T-helper 1 cell treated with Interleukin-12 subunit alpha and Interleukin-12 subunit beta and Interleukin-4 antibody, amounts not matched to agents 30 μg/mL and 1 μg/mL, for 36 hours (primary cell): ENCODE measurements at regions not wholly inside any gene's neighbourhood (a gene's known extent, or its start where the extent isn't known, plus 50 kb on each side); places are given as distances from the start of the nearest gene placed in this dataset.
"Not testable (repeated sequence)": the region's sequence is repeated elsewhere in the genome, so short reads cannot be mapped to it uniquely, and the experiment has no call there.

ENCODE experiments used
- H3K27ac Mint-ChIP-seq: one replicate; pipeline ENCODE4 v1.8.0; 2021; ENCODE audit warnings: mild to moderate bottlenecking, mixed read lengths
- H3K27me3 Mint-ChIP-seq: one replicate; pipeline ENCODE4 v1.8.0; 2021; ENCODE audit warnings: low read depth, mixed read lengths
- H3K36me3 Mint-ChIP-seq: one replicate; pipeline ENCODE4 v1.8.0; 2021; ENCODE audit warnings: low read depth, mixed read lengths
- H3K4me1 Mint-ChIP-seq: one replicate; pipeline ENCODE4 v1.8.0; 2021; ENCODE audit warnings: low read depth, mixed read lengths
- H3K4me3 Mint-ChIP-seq: one replicate; pipeline ENCODE4 v1.8.0; 2021; ENCODE audit warnings: mild to moderate bottlenecking, moderate library complexity, mixed read lengths
- H3K9me3 Mint-ChIP-seq: one replicate; pipeline ENCODE4 v1.8.0; 2021; ENCODE audit warnings: mixed read lengths

- Mint-ChIP-seq H3K4me3 (no peak overlapping the region), H3K27ac (no peak overlapping the region), H3K4me1 (no peaks in the 10 kb centered on the region), H3K27me3 (no peaks in the 10 kb centered on the region), H3K36me3 (no peaks in the 10 kb centered on the region), H3K9me3 (peaks cover 3% of the 10 kb centered on the region)
Measured at GRCh38 chr1:105436589-105437259, 1619.8 kb upstream of the PRMT6 start.

DNA sequence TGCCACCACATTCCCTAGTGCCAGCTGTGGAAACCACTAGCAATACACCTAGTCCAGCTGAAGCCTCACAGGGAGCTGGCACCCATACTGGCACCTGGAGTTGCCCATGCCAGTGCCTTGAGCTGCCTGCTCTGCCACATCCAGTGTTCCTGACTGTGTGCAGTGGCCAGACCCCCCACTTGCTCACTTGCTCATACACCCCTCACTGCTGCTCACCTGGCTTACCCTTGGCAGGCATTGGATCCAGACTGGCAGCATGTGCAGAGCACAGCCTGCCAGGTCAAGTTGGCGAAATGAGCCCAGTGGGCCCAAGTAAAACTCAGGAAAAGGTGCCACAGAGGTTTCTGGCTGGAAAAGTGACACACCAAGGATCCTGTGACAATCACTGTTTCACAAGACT is 1618.6 kb upstream of the PRMT6 start:
- H3K9me3 Mint-ChIP-seq, result peaks cover 3% of the 10 kb centered on the region
- no peaks in the 10 kb centered on the region for H3K36me3 Mint-ChIP-seq
- no peaks in the 10 kb centered on the region for H3K27me3 Mint-ChIP-seq
- no peak overlapping the region for H3K4me3 Mint-ChIP-seq
- no peak overlapping the region for H3K27ac Mint-ChIP-seq
- no peaks in the 10 kb centered on the region for H3K4me1 Mint-ChIP-seq

GRCh38 chr1:105442901-105443300 is 1613.6 kb upstream of the PRMT6 start:
- Mint-ChIP-seq H3K27ac (no peak overlapping the region), H3K9me3 (peaks cover 24% of the 10 kb centered on the region), H3K27me3 (no peaks in the 10 kb centered on the region), H3K4me1 (no peaks in the 10 kb centered on the region), H3K4me3 (no peak overlapping the region), H3K36me3 (no peaks in the 10 kb centered on the region)

DNA sequence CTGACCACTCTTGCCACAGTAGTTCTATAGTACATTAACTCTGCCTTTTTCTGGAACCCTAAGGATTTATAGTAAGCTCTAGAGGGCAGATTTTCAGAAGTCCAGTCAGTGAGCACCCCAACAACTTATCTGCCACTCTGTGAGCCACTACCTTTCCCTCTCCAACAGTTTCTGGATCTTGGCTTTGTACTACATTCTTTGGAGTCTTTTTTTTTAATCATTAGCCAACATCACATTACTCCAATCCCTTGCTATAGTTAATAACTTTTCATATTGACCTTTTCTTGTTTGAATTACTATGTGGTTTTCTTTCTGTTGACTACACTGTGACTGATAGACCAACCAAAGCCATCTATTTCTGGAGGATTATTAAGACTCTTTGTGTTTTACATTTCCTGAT is 1596.7 kb upstream of the PRMT6 start:
- H3K27me3 Mint-ChIP-seq, result no peaks in the 10 kb centered on the region
- no peaks in the 10 kb centered on the region for H3K36me3 Mint-ChIP-seq
- no peak overlapping the region for H3K4me3 Mint-ChIP-seq
- H3K4me1 Mint-ChIP-seq, result no peaks in the 10 kb centered on the region
- no peak overlapping the region for H3K27ac Mint-ChIP-seq
- H3K9me3 Mint-ChIP-seq, result peaks cover 8% of the 10 kb centered on the region

- no peak overlapping the region for H3K27ac Mint-ChIP-seq
- no peaks in the 10 kb centered on the region for H3K27me3 Mint-ChIP-seq
- no peaks in the 10 kb centered on the region for H3K4me1 Mint-ChIP-seq
- H3K9me3 Mint-ChIP-seq, result peaks cover 13% of the 10 kb centered on the region
- H3K4me3 Mint-ChIP-seq, result no peak overlapping the region
- no peaks in the 10 kb centered on the region for H3K36me3 Mint-ChIP-seq
Measured at GRCh38 chr1:105462308-105462707, 1594.2 kb upstream of the PRMT6 start.

DNA sequence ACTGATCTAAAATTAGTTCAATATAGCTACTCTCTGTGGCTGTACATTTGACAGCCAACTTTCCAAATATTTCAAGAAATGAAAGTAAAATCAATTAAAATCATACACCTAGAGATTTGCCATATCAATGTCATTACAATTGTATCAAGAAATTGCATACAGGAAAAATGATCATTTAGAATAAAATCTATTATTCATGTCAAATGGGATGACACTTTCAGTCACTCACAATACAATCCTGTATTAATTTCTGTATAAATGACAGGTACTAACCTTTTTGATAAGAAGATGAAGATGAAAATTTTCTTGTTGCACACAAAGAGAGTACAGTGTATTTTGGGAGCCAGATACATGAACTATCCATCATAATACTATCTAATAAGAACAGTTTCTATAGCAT is 1588.9 kb upstream of the PRMT6 start:
- Mint-ChIP-seq H3K4me1 (no peaks in the 10 kb centered on the region), H3K9me3 (peaks cover 10% of the 10 kb centered on the region), H3K27ac (no peak overlapping the region), H3K36me3 (no peaks in the 10 kb centered on the region), H3K4me3 (no peak overlapping the region), H3K27me3 (no peaks in the 10 kb centered on the region)

- H3K27ac Mint-ChIP-seq, H3K27me3 Mint-ChIP-seq, H3K4me3 Mint-ChIP-seq, H3K9me3 Mint-ChIP-seq, H3K4me1 Mint-ChIP-seq, H3K36me3 Mint-ChIP-seq: not testable (repeated sequence)
Measured at GRCh38 chr1:105470541-105470940, 1585.9 kb upstream of the PRMT6 start.

DNA sequence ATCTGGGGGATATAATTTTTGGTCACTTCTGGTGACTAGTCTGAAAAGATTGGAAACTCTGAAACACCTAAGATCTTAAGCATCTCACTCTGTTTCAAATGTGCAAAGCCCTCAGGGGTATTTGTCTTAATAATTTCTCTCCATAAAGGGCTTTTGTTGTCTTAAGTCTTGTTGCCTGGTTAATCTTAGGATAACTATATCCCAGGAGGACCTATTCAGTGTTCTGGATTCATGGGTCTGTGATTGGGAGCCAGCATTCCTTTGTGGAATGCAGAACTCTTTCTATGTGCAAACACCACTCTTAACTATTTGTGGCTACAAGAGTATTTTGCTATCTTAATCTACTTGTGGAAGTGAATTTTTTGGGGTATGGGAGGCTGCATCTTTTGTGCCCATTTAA is 1573.0 kb upstream of the PRMT6 start:
- H3K4me3 Mint-ChIP-seq, result no peak overlapping the region
- H3K27ac Mint-ChIP-seq, result no peak overlapping the region
- no peaks in the 10 kb centered on the region for H3K27me3 Mint-ChIP-seq
- no peaks in the 10 kb centered on the region for H3K36me3 Mint-ChIP-seq
- peaks cover 12% of the 10 kb centered on the region for H3K9me3 Mint-ChIP-seq
- H3K4me1 Mint-ChIP-seq, result no peaks in the 10 kb centered on the region

- Mint-ChIP-seq H3K4me3 (no peak overlapping the region), H3K9me3 (peaks cover 12% of the 10 kb centered on the region), H3K27ac (no peak overlapping the region), H3K36me3 (no peaks in the 10 kb centered on the region), H3K4me1 (no peaks in the 10 kb centered on the region), H3K27me3 (no peaks in the 10 kb centered on the region)
Measured at GRCh38 chr1:105485207-105485606, 1571.3 kb upstream of the PRMT6 start.

DNA sequence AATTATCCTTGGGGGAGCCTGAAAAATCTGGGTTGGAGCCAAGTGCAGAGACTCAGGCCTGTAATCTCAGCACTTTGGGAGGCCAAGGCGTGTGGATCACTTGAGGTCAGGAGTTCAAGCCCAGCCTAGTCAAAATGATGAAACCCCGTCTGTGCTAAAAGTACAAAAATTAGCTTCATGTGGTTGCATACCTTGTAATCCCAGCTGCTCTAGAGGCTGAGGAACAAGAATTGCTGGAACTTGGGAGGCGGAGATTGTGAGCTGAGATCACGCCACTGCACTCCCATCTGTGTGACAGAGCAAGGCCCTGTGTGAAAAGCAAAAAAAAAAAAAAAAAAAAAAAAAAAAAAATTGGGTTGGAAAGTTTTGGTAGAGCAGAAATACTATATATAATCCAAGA is 1563.6 kb upstream of the PRMT6 start:
- Mint-ChIP-seq H3K4me1 (no peaks in the 10 kb centered on the region), H3K4me3 (no peak overlapping the region), H3K9me3 (peaks cover 13% of the 10 kb centered on the region), H3K27ac (no peak overlapping the region), H3K27me3 (no peaks in the 10 kb centered on the region), H3K36me3 (no peaks in the 10 kb centered on the region)

DNA sequence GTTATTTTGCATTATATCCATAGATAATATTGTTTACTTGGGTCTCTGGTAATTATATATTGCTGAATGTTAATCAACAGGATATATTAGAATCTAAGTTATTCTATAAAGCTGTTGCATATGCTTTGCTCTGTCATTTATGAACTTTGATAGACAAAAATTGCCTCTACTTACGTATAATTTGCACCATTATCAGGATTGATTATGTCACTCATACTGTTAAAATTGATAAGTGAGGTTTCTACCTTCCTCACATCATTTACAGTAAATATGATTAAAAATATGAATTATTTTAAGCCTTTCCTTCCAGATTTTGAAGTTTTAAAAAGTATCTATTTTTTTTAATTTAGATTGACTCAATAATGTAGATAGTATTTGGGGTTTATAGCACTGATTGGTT is 1540.4 kb upstream of the PRMT6 start:
- no peak overlapping the region for H3K27ac Mint-ChIP-seq
- H3K9me3 Mint-ChIP-seq, result peaks cover 13% of the 10 kb centered on the region
- H3K36me3 Mint-ChIP-seq, result no peaks in the 10 kb centered on the region
- H3K4me1 Mint-ChIP-seq, result no peaks in the 10 kb centered on the region
- no peak overlapping the region for H3K4me3 Mint-ChIP-seq
- H3K27me3 Mint-ChIP-seq, result no peaks in the 10 kb centered on the region

DNA sequence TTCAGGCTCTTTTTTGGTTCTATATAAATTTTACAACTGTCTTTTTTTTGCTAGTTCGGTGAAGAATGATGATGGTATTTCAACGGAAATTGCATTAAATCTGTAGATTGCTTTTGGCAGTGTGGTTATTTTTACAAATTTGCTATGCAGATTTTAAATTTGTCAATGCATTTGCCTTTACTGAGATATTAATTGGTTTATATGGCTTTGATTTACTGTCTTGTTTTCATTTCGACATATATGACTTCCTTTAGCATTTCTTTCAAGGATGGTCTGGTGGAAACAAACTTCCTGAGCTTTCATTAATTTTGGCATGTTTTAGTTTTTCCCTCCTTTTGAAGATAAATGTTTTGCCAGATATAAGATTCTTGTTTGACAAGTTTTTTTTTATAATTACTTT is 1522.5 kb upstream of the PRMT6 start:
- H3K9me3 Mint-ChIP-seq, result peaks cover 12% of the 10 kb centered on the region
- H3K4me1 Mint-ChIP-seq, result no peaks in the 10 kb centered on the region
- no peaks in the 10 kb centered on the region for H3K36me3 Mint-ChIP-seq
- H3K27me3 Mint-ChIP-seq, result no peaks in the 10 kb centered on the region
- no peak overlapping the region for H3K4me3 Mint-ChIP-seq
- H3K27ac Mint-ChIP-seq, result no peak overlapping the region

GRCh38 chr1:105544475-105544874 is 1512.0 kb upstream of the PRMT6 start:
- H3K27me3 Mint-ChIP-seq, result no peaks in the 10 kb centered on the region
- peaks cover 3% of the 10 kb centered on the region for H3K9me3 Mint-ChIP-seq

GRCh38 chr1:105556266-105556665 is 1500.2 kb upstream of the PRMT6 start:
- no peaks in the 10 kb centered on the region for H3K4me1 Mint-ChIP-seq
- H3K36me3 Mint-ChIP-seq, result no peaks in the 10 kb centered on the region
- H3K4me3 Mint-ChIP-seq, result no peak overlapping the region
- no peaks in the 10 kb centered on the region for H3K27me3 Mint-ChIP-seq
- H3K9me3 Mint-ChIP-seq, result peaks cover 7% of the 10 kb centered on the region
- H3K27ac Mint-ChIP-seq, result no peak overlapping the region

More at GRCh38 chr1:105544475-105544874, 1512.0 kb upstream of the PRMT6 start:
- Mint-ChIP-seq H3K36me3 (no peaks in the 10 kb centered on the region), H3K4me1 (no peaks in the 10 kb centered on the region), H3K27ac (no peak overlapping the region), H3K4me3 (no peak overlapping the region)

DNA sequence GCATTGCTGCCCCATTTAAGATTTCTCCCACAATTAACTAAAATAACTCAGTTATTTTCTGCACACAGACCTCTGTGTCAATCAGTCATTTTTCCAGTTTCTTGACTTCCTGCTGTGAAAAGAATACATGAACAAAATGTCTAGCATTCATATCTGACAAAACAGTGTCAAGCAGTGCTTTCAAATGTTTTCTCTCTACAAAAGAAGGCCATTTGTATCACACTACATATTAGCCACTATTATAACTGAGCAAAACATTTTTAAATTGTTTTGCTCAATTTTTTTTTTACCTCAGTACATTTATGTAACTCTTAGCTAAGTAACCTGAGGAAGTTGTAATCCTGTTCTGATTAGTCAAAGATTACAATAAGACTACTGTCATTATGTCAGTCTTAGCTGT is 1498.5 kb upstream of the PRMT6 start:
- Mint-ChIP-seq H3K4me1 (no peaks in the 10 kb centered on the region), H3K9me3 (peaks cover 7% of the 10 kb centered on the region), H3K4me3 (no peak overlapping the region), H3K36me3 (no peaks in the 10 kb centered on the region), H3K27ac (no peak overlapping the region), H3K27me3 (no peaks in the 10 kb centered on the region)

DNA sequence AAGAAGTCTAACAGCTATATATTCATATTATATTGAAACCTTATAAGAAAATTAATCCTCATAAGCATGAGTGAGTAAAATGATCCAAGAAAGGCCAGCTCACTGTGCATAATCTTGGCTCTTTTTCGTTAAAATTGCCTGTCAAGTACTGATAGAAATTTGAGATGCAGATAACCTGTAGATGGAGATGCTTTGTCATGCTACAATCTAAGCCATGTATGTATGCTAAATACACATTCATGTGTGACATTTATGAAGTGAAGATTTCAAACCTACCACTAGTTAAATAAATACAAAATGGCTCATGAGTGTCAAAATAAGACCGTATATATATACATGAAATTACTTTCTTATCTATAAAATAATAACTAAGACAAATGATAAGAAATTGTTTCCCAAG is 1491.5 kb upstream of the PRMT6 start:
- no peaks in the 10 kb centered on the region for H3K27me3 Mint-ChIP-seq
- H3K36me3 Mint-ChIP-seq, result no peaks in the 10 kb centered on the region
- peaks cover 19% of the 10 kb centered on the region for H3K9me3 Mint-ChIP-seq
- no peak overlapping the region for H3K27ac Mint-ChIP-seq
- H3K4me3 Mint-ChIP-seq, result no peak overlapping the region
- H3K4me1 Mint-ChIP-seq, result no peaks in the 10 kb centered on the region
